Renal cortex interstitium (tissue), 11 donors: ENCODE measurements at regions not wholly inside any gene's neighbourhood (a gene's known extent, or its start where the extent isn't known, plus 50 kb on each side); places are given as distances from the start of the nearest gene placed in this dataset.
"Not testable (repeated sequence)": the region's sequence is repeated elsewhere in the genome, so short reads cannot be mapped to it uniquely, and the experiment has no call there.

Experiments used
- DNase-seq, 11 donors: peaks; one replicate each; pipeline ENCODE4 v3.0.0-alpha.2; 2013; ENCODE audit warnings: low read depth in 9 of 11, low spot score in 4 of 11; ENCODE audit errors: extremely low read depth in 1 of 11

DNA sequence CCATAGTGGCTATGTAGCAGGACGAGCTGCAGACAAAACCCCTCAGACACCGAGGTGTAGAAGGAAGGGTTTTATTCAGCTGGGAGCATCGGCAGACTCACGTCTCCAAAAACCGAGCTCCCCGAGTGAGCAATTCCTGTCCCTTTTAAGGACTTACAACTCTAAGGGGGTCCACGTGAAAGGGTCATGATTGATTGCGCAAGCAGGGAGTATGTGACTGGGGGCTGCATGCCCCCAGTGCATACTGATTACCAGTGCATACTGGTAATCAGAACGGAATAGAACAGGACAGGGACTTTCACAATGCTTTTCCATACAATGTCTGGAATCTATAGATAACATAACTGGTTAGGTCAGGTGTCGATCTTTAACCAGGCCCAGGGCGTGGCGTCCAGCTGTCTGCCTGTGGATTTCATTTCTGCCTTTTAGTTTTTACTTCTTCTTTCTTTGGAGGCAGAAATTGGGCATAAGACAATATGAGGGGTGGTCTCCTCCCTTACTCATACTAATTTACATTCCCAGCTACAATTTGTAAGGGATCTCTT, 447.3 kb downstream of the OTOL1 start:
- DNase-seq: not testable (repeated sequence)

- DNase-seq: no peak
Observed at GRCh38 chr3:161946443-161946960, 449.9 kb downstream of the OTOL1 start.

- DNase-seq: no peak
Observed at GRCh38 chr3:161950318-161950868, 453.8 kb downstream of the OTOL1 start.

DNA sequence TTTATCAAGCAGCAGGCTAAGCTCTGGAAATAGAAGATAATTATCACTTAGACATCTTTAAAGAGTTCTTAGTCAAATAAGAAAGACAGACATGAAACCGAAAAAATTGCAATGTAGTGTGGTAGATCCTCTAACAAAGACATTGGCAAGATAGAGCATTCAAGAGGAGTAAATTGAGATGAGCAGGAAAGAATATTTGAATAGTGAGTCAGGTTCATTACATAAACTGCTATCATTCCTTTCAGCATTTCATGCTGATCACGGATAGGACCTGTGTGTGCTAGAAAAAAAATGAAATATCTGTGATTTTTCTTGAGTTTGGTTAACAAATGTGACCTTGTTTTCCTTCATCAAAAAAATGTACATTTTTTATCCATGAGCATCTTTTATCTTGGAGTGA, 460.9 kb downstream of the OTOL1 start:
- no peak for DNase-seq

DNA sequence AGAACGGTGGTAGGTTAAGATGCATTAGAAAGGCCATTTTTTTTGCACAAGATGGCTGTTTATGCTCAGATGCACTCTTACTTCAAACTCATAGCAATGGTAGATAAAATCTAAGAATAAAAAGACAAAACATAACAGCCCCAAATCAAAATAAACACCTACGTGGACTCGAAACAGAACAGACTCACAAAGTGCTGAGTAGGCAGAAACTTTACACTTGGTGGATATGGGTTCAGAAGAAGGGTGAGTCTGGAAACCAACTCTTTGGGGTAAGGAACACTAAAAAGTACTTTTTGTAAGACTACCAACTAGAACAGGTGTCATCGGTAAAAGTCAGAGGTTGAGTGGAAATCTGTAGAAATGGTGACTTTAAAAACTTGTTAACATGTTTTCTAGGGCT, 468.2 kb downstream of the OTOL1 start:
- DNase-seq: no peak

- DNase-seq: no peak
Observed at GRCh38 chr3:161969867-161970266, 473.3 kb downstream of the OTOL1 start.

GRCh38 chr3:161975201-161975600, 478.6 kb downstream of the OTOL1 start:
- DNase-seq: no peak

- no peak for DNase-seq
Observed at GRCh38 chr3:161977063-161977462, 480.5 kb downstream of the OTOL1 start.

GRCh38 chr3:161977850-161978249, 481.2 kb downstream of the OTOL1 start:
- no peak for DNase-seq

GRCh38 chr3:161987933-161988332, 491.3 kb downstream of the OTOL1 start:
- DNase-seq: no peak

- no peak for DNase-seq
Observed at GRCh38 chr3:161989012-161989411, 492.4 kb downstream of the OTOL1 start.

DNA sequence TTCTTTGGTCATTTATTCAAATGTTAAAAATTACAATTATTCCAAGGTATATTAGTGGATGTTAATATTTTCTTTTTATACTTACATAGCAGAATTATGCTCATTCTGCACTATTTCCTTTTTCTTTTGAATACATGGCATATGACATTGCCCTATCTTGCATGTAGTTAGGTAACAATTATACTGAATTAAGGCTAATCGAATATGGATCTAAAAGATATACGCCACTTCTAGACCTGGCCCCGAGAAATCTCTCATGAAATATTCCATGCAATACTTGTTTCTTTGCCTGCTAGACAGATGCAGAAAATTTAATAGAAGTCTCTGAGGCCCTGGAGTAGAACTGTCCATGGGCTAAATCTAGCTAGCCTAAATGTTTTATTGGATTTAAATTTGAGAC, 493.4 kb downstream of the OTOL1 start:
- no peak for DNase-seq

DNA sequence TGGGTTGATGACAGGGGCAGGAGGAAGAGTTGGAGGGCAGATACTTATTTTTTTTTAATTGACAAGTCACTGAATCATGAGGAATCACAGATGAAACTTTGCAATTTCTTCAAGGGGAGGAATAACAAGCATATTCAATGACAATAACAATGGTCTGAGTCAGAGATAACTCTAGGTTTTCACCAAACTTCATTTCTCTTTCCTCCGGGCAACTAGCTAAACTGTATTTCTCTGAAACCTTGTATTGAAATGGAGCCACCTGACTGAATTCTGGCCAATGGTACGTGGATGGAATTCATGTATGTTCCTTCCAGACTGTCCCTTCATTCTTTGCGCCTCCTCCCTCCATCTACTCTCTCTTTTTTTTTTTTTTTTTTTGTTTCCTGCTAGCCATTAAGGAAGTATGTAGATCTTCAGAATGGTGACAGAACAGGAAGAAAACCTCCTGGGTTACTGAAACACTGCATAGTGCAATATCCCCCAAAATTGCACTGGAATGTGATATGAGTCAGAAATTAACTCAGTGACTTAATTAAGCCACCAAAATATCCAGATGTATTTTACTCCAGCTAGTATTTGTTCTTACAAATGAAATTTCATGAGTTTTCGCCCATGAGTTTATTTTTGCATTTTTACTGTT, 495.4 kb downstream of the OTOL1 start:
- DNase-seq: no peak

GRCh38 chr3:161999846-162000245, 503.2 kb downstream of the OTOL1 start:
- DNase-seq: no peak

DNA sequence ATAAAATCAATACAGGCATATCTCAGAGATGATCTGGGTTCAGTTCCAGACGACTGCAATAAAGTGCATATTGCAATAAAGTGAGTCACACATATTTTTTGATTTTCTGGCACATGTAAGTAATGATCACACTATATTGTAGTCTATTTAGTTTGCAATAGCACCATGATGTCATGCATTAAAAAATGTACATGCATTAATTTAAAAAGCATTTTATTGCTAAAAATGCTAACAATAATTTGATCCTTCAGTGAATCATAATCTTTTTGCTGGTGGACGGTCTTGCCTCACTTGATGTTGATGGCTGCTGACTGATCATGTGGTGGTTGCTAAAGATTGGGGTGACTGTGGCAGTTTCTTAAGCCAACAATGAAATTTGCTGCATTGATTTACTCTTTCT, 511.1 kb downstream of the OTOL1 start:
- no peak for DNase-seq

GRCh38 chr3:162012633-162013032, 516.0 kb downstream of the OTOL1 start:
- DNase-seq: no peak

GRCh38 chr3:162014284-162014683, 517.7 kb downstream of the OTOL1 start:
- no peak for DNase-seq

- DNase-seq: no peak
Observed at GRCh38 chr3:162015856-162016255, 519.2 kb downstream of the OTOL1 start.

- no peak for DNase-seq
Observed at GRCh38 chr3:162019817-162020216, 523.2 kb downstream of the OTOL1 start.

GRCh38 chr3:162021206-162021605, 524.6 kb downstream of the OTOL1 start:
- DNase-seq: no peak

GRCh38 chr3:162022911-162023310, 526.3 kb downstream of the OTOL1 start:
- DNase-seq: no peak
